ENCODE measurements at regions not wholly inside any gene's neighbourhood (a gene's known extent, or its start where the extent isn't known, plus 50 kb on each side); places are given as distances from the start of the nearest gene placed in this dataset.
A peak's percentile ranks its signal among the peaks of the same experiment; 100 is the strongest.

DNA sequence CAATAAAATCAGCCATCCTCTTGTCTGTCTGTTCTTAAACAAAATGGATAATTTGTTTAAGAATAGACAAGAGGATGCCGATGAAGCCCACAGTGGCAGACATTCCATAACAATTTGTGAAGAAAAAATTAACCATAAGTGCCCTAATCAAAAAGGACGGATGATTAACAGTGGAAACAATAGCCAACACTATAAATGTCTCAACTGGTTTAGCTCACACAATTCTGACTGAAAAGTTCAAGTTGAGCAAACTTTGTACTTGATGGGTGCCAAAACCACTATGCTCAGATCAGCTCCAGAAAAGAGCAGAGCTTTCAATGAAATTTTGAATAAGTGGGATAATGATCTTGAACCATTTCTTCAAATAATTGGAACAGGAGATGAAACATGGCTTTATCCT, 202.2 kb upstream of the OR4E1 start:
- H3K36me3 ChIP-seq (ENCODE audit: insufficient read depth, low read length), result no peaks in the 10 kb centered on the region
- no peaks in the 10 kb centered on the region for H3K27me3 ChIP-seq (ENCODE audit: low read length)
- H2AFZ ChIP-seq (ENCODE audit: low read length), result no peak overlapping the region
- no peak overlapping the region for H3K4me3 ChIP-seq (ENCODE audit: low read length)
- no peak overlapping the region for H3K27ac ChIP-seq (ENCODE audit: low read length)
- no peak overlapping the region for H3K9ac ChIP-seq (ENCODE audit: low read length)
- no peaks in the 10 kb centered on the region for H3K79me2 ChIP-seq (ENCODE audit: low read length)
- DNase-seq, result no peak
- H3K9me2 ChIP-seq (replicated peaks; ENCODE audit: insufficient read depth, low read length), result no peaks in the 10 kb centered on the region
- H3K9me3 ChIP-seq (ENCODE audit: low read length), result no peaks in the 10 kb centered on the region
- no peak overlapping the region for H3K4me2 ChIP-seq (ENCODE audit: low read depth, low read length, poor library complexity, severe bottlenecking)
- H3K4me1 ChIP-seq (ENCODE audit: low read length), result no peaks in the 10 kb centered on the region
- no peaks in the 10 kb centered on the region for H4K20me1 ChIP-seq (ENCODE audit: insufficient read depth, low read depth, low read length)

DNA sequence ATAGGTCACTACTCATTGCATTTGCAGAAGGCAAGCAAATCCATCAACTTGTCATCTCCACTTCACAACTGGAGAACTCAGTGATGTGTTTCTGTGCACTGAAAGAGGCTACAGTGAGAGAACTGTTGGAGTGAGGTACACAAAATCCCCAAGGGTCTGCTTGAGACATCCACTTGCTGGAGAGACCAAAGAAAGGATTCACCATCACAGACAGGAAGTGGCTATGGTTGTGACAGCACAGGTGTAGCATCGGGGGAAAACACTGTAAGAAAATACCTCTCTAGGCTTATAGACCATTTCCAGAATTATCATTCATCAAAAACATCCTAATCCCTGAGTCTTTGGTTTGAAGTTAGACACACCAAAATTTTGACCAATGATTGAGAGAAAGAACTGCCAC, 201.3 kb upstream of the OR4E1 start:
- Histone ChIP-seq H3K79me2 (ENCODE audit: low read length) (no peaks in the 10 kb centered on the region), H3K4me3 (ENCODE audit: low read length) (no peak overlapping the region), H2AFZ (ENCODE audit: low read length) (no peak overlapping the region), H3K4me1 (ENCODE audit: low read length) (no peaks in the 10 kb centered on the region), H3K9me3 (ENCODE audit: low read length) (no peaks in the 10 kb centered on the region), H3K9ac (ENCODE audit: low read length) (no peak overlapping the region), H3K36me3 (ENCODE audit: insufficient read depth, low read length) (no peaks in the 10 kb centered on the region), H4K20me1 (ENCODE audit: insufficient read depth, low read depth, low read length) (no peaks in the 10 kb centered on the region), H3K4me2 (ENCODE audit: low read depth, low read length, poor library complexity, severe bottlenecking) (no peak overlapping the region), H3K27me3 (ENCODE audit: low read length) (no peaks in the 10 kb centered on the region; the same call in 1 of the 2 replicates), H3K9me2 (replicated peaks; ENCODE audit: insufficient read depth, low read length) (no peaks in the 10 kb centered on the region), H3K27ac (ENCODE audit: low read length) (no peak overlapping the region)
- DNase-seq, result no peak

DNA sequence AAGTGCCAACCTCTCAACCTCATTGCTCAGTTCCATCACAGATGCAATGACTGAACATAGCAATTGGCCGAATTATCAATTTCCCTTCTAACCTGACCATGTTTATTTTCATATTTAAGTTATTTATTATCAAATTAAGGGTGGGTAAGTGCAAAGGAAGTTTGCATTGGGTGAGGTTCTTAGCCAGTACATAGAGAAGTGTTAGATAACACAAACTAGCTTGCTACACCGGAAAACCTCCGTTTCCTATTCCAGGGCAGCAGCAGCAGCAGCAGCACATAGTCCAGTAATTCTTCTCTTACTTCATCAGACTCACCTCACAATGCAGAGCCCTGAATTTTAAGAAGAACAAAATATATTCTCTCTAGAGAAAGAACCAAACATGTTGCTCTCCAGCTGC, 200.5 kb upstream of the OR4E1 start:
- Histone ChIP-seq H3K4me3 (ENCODE audit: low read length) (no peak overlapping the region), H3K4me2 (ENCODE audit: low read depth, low read length, poor library complexity, severe bottlenecking) (no peak overlapping the region), H3K79me2 (ENCODE audit: low read length) (no peaks in the 10 kb centered on the region), H3K4me1 (ENCODE audit: low read length) (no peaks in the 10 kb centered on the region), H3K27me3 (ENCODE audit: low read length) (no peaks in the 10 kb centered on the region; the same call in 1 of the 2 replicates), H3K36me3 (ENCODE audit: insufficient read depth, low read length) (no peaks in the 10 kb centered on the region), H3K27ac (ENCODE audit: low read length) (no peak overlapping the region), H3K9me3 (ENCODE audit: low read length) (no peaks in the 10 kb centered on the region), H2AFZ (ENCODE audit: low read length) (no peak overlapping the region), H3K9me2 (replicated peaks; ENCODE audit: insufficient read depth, low read length) (no peaks in the 10 kb centered on the region), H3K9ac (ENCODE audit: low read length) (no peak overlapping the region), H4K20me1 (ENCODE audit: insufficient read depth, low read depth, low read length) (no peaks in the 10 kb centered on the region)
- no peak for DNase-seq

DNA sequence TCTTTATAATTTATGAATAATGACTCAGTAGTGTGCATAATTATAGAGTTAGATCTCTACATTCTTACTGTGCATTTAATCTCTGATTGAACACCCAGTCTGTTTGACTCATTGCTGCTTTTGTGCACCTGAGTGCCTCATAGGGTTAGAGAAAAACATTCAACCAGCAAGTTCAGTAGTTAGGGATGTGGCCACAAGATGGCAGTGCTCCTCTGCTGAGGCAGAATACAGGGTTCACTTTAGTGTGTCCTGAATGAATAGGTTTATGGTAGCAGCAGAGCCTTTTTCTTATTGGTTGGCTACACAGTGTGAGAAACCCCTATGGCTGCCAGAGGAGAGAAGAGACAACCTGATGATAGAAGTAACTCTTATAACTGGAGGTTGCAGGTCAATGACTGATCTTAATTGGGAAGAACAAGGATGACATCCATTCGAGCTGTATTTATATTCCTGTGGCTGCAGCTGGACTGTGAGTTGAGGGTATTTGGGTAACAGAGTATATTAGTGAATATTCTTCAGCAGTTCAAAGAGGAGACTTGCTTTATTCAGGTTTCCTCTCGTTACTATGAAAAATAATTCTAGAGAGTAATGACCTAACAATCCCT, 194.9 kb upstream of the OR4E1 start:
- no peaks in the 10 kb centered on the region for H3K79me2 ChIP-seq (ENCODE audit: low read length)
- H3K27ac ChIP-seq (ENCODE audit: low read length), result no peak overlapping the region
- H3K4me2 ChIP-seq (ENCODE audit: low read depth, low read length, poor library complexity, severe bottlenecking), result no peak overlapping the region
- no peaks in the 10 kb centered on the region for H3K4me1 ChIP-seq (ENCODE audit: low read length)
- H3K27me3 ChIP-seq (ENCODE audit: low read length), result no peaks in the 10 kb centered on the region; the same call in 1 of the 2 replicates
- H3K9me3 ChIP-seq (ENCODE audit: low read length), result no peaks in the 10 kb centered on the region
- peak; percentile 91 for DNase-seq
- no peaks in the 10 kb centered on the region for H4K20me1 ChIP-seq (ENCODE audit: insufficient read depth, low read depth, low read length)
- H3K9me2 ChIP-seq (replicated peaks; ENCODE audit: insufficient read depth, low read length), result no peaks in the 10 kb centered on the region
- H2AFZ ChIP-seq (ENCODE audit: low read length), result no peak overlapping the region
- H3K36me3 ChIP-seq (ENCODE audit: insufficient read depth, low read length), result no peaks in the 10 kb centered on the region
- no peak overlapping the region for H3K4me3 ChIP-seq (ENCODE audit: low read length)
- H3K9ac ChIP-seq (ENCODE audit: low read length), result no peak overlapping the region

DNA sequence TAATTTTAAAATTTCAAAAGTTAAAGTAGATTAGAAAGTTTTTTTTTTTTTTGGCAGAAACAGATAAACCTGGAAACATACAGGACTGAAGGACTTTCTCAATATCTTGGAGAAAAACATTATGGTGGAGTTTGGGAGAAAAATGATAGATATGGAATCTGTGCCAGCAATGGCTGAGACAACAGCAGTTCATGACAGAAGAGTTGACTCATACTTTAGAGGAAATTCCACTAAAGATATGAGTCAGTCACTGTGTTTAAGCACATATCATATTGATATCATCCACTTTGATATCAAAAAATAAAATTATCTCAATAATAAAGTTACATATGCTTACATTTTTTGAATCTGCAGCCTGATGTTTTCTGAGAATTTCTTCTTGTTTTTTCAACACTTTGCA, 193.9 kb upstream of the OR4E1 start:
- no peaks in the 10 kb centered on the region for H3K79me2 ChIP-seq (ENCODE audit: low read length)
- no peak overlapping the region for H3K4me3 ChIP-seq (ENCODE audit: low read length)
- no peak for DNase-seq
- no peaks in the 10 kb centered on the region; the same call in 1 of the 2 replicates for H3K27me3 ChIP-seq (ENCODE audit: low read length)
- H3K4me2 ChIP-seq (ENCODE audit: low read depth, low read length, poor library complexity, severe bottlenecking), result no peak overlapping the region
- no peaks in the 10 kb centered on the region for H4K20me1 ChIP-seq (ENCODE audit: insufficient read depth, low read depth, low read length)
- no peak overlapping the region for H3K27ac ChIP-seq (ENCODE audit: low read length)
- H3K9me3 ChIP-seq (ENCODE audit: low read length), result no peaks in the 10 kb centered on the region
- no peak overlapping the region for H3K9ac ChIP-seq (ENCODE audit: low read length)
- no peak overlapping the region for H2AFZ ChIP-seq (ENCODE audit: low read length)
- H3K36me3 ChIP-seq (ENCODE audit: insufficient read depth, low read length), result no peaks in the 10 kb centered on the region
- no peaks in the 10 kb centered on the region for H3K4me1 ChIP-seq (ENCODE audit: low read length)
- H3K9me2 ChIP-seq (replicated peaks; ENCODE audit: insufficient read depth, low read length), result no peaks in the 10 kb centered on the region

DNA sequence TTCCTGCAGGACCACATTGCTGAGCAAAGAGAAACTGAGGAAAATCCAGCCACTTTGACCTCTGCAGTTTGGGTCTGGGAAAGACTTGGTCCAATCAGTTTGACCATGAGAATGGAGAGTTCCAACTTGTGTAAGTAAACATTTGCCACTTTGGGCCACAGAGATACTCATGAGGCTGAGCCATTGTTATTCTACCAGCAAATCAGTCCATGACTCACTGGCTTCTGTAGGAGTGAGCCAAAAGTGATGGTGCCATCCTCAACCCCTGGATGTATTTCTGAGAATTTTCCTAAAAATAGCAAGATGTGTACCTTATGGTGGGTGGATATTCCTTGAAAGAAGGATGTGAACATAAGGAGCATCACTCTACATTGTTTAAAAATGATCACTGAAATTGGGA, 192.9 kb upstream of the OR4E1 start:
- Histone ChIP-seq H4K20me1 (ENCODE audit: insufficient read depth, low read depth, low read length) (no peaks in the 10 kb centered on the region), H3K27me3 (ENCODE audit: low read length) (no peaks in the 10 kb centered on the region; the same call in 1 of the 2 replicates), H3K79me2 (ENCODE audit: low read length) (no peaks in the 10 kb centered on the region), H3K9me2 (replicated peaks; ENCODE audit: insufficient read depth, low read length) (no peaks in the 10 kb centered on the region), H3K27ac (ENCODE audit: low read length) (no peak overlapping the region), H3K4me3 (ENCODE audit: low read length) (no peak overlapping the region), H2AFZ (ENCODE audit: low read length) (no peak overlapping the region), H3K4me2 (ENCODE audit: low read depth, low read length, poor library complexity, severe bottlenecking) (no peak overlapping the region), H3K9ac (ENCODE audit: low read length) (no peak overlapping the region), H3K4me1 (ENCODE audit: low read length) (no peaks in the 10 kb centered on the region), H3K36me3 (ENCODE audit: insufficient read depth, low read length) (no peaks in the 10 kb centered on the region), H3K9me3 (ENCODE audit: low read length) (no peaks in the 10 kb centered on the region)
- no peak for DNase-seq

- Histone ChIP-seq H3K27me3 (ENCODE audit: low read length) (no peaks in the 10 kb centered on the region), H3K9me2 (replicated peaks; ENCODE audit: insufficient read depth, low read length) (no peaks in the 10 kb centered on the region), H3K9me3 (ENCODE audit: low read length) (no peaks in the 10 kb centered on the region), H3K4me2 (ENCODE audit: low read depth, low read length, poor library complexity, severe bottlenecking) (no peak overlapping the region), H4K20me1 (ENCODE audit: insufficient read depth, low read depth, low read length) (no peaks in the 10 kb centered on the region), H3K27ac (ENCODE audit: low read length) (no peak overlapping the region), H3K9ac (ENCODE audit: low read length) (no peak overlapping the region), H2AFZ (ENCODE audit: low read length) (no peak overlapping the region), H3K4me1 (ENCODE audit: low read length) (no peaks in the 10 kb centered on the region), H3K79me2 (ENCODE audit: low read length) (no peaks in the 10 kb centered on the region), H3K4me3 (ENCODE audit: low read length) (no peak overlapping the region), H3K36me3 (ENCODE audit: insufficient read depth, low read length) (no peaks in the 10 kb centered on the region)
- no peak for DNase-seq
These were observed 189.7 kb upstream of the OR4E1 start for GRCh38 chr14:21863289-21863688.

DNA sequence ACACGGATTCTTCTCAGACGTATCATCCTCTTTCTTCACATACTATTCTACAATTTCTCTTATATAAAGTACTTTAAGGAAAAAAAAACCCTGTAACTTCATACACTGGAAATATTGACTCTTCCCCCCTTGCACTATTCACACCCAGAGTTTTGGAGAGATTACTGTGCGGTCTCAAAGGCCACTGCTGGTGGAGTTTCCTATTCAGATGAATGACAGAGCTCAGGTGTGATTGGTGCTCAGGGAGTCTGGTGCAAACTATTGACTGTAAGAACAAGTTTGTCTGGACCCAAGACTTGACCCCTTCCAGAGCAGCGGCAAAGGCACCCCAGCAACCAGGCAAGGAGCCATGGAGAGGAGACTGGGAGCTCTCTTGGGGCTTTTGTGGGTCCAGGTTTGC, 187.5 kb upstream of the OR4E1 start:
- no peaks in the 10 kb centered on the region for H3K9me3 ChIP-seq (ENCODE audit: low read length)
- H3K4me2 ChIP-seq (ENCODE audit: low read depth, low read length, poor library complexity, severe bottlenecking), result no peak overlapping the region
- no peak overlapping the region for H3K9ac ChIP-seq (ENCODE audit: low read length)
- DNase-seq, result no peak
- H3K9me2 ChIP-seq (replicated peaks; ENCODE audit: insufficient read depth, low read length), result no peaks in the 10 kb centered on the region
- H3K4me3 ChIP-seq (ENCODE audit: low read length), result no peak overlapping the region
- H3K27me3 ChIP-seq (ENCODE audit: low read length), result no peaks in the 10 kb centered on the region
- no peaks in the 10 kb centered on the region for H3K36me3 ChIP-seq (ENCODE audit: insufficient read depth, low read length)
- H3K27ac ChIP-seq (ENCODE audit: low read length), result no peak overlapping the region
- H3K4me1 ChIP-seq (ENCODE audit: low read length), result no peaks in the 10 kb centered on the region
- no peaks in the 10 kb centered on the region for H3K79me2 ChIP-seq (ENCODE audit: low read length)
- no peaks in the 10 kb centered on the region for H4K20me1 ChIP-seq (ENCODE audit: insufficient read depth, low read depth, low read length)
- no peak overlapping the region for H2AFZ ChIP-seq (ENCODE audit: low read length)

- Histone ChIP-seq H3K27me3 (ENCODE audit: low read length) (no peaks in the 10 kb centered on the region), H3K4me3 (ENCODE audit: low read length) (no peak overlapping the region), H3K36me3 (ENCODE audit: insufficient read depth, low read length) (no peaks in the 10 kb centered on the region), H3K79me2 (ENCODE audit: low read length) (no peaks in the 10 kb centered on the region), H4K20me1 (ENCODE audit: insufficient read depth, low read depth, low read length) (no peaks in the 10 kb centered on the region), H3K9me3 (ENCODE audit: low read length) (no peaks in the 10 kb centered on the region), H2AFZ (ENCODE audit: low read length) (no peak overlapping the region), H3K4me2 (ENCODE audit: low read depth, low read length, poor library complexity, severe bottlenecking) (no peak overlapping the region), H3K27ac (ENCODE audit: low read length) (no peak overlapping the region), H3K9me2 (replicated peaks; ENCODE audit: insufficient read depth, low read length) (no peaks in the 10 kb centered on the region), H3K9ac (ENCODE audit: low read length) (no peak overlapping the region), H3K4me1 (ENCODE audit: low read length) (no peaks in the 10 kb centered on the region)
- peak; percentile 87 for DNase-seq
These were observed 186.6 kb upstream of the OR4E1 start for GRCh38 chr14:21860172-21860571.

Measured in Karpas-422 (cell line).